ENCODE measurements at regions not wholly inside any gene's neighbourhood (a gene's known extent, or its start where the extent isn't known, plus 50 kb on each side); places are given as distances from the start of the nearest gene placed in this dataset.

- Histone ChIP-seq H3K27ac (no peak overlapping the region), H3K4me1 (no peaks in the 10 kb centered on the region), H3K27me3 (no peaks in the 10 kb centered on the region), H3K9me3 (no peaks in the 10 kb centered on the region), H3K36me3 (no peaks in the 10 kb centered on the region), H3K4me3 (no peak overlapping the region)
- no peak for TF ChIP-seq POLR2A (IDR thresholded peaks at IDR 0.05)
- TF ChIP-seq CTCF (IDR thresholded peaks at IDR 0.05) = no peak
- DNase-seq = no peak
Measured at GRCh38 chr13:48853728-48854102, 122.0 kb upstream of the FNDC3A start.

DNA sequence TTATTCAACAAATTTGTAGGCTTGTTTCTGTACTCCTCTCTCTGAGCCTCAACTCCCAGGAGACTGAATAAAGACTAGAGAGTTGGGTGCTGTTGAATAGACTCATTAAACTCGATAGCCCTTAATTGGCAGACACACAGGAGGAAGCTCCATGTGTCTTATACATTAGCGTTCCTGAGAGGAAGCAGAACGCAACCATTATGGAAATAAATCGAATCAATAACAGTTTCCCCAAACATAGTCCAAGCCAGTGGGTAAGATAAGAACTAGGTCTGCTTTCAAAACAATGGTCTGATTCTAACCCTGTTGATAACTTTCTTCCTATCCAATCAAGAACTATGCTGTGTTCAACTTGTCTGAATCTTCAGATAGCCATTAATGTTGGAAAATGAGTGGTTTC is 118.1 kb upstream of the FNDC3A start:
- TF ChIP-seq POLR2A (IDR thresholded peaks at IDR 0.05) (no peak), CTCF (IDR thresholded peaks at IDR 0.05) (no peak)
- no peak for DNase-seq
- no peak overlapping the region for H3K27ac ChIP-seq
- H3K27me3 ChIP-seq = no peaks in the 10 kb centered on the region
- H3K36me3 ChIP-seq = no peaks in the 10 kb centered on the region
- no peaks in the 10 kb centered on the region for H3K9me3 ChIP-seq
- H3K4me1 ChIP-seq = no peaks in the 10 kb centered on the region
- no peak overlapping the region for H3K4me3 ChIP-seq

- Histone ChIP-seq H3K4me3 (no peak overlapping the region), H3K9me3 (no peaks in the 10 kb centered on the region), H3K36me3 (no peaks in the 10 kb centered on the region), H3K27ac (no peak overlapping the region), H3K27me3 (no peaks in the 10 kb centered on the region), H3K4me1 (no peaks in the 10 kb centered on the region)
- no peak for DNase-seq
- TF ChIP-seq CTCF (IDR thresholded peaks at IDR 0.05) = no peak
- no peak for TF ChIP-seq POLR2A (IDR thresholded peaks at IDR 0.05)
Measured at GRCh38 chr13:48858122-48858902, 117.4 kb upstream of the FNDC3A start.

DNA sequence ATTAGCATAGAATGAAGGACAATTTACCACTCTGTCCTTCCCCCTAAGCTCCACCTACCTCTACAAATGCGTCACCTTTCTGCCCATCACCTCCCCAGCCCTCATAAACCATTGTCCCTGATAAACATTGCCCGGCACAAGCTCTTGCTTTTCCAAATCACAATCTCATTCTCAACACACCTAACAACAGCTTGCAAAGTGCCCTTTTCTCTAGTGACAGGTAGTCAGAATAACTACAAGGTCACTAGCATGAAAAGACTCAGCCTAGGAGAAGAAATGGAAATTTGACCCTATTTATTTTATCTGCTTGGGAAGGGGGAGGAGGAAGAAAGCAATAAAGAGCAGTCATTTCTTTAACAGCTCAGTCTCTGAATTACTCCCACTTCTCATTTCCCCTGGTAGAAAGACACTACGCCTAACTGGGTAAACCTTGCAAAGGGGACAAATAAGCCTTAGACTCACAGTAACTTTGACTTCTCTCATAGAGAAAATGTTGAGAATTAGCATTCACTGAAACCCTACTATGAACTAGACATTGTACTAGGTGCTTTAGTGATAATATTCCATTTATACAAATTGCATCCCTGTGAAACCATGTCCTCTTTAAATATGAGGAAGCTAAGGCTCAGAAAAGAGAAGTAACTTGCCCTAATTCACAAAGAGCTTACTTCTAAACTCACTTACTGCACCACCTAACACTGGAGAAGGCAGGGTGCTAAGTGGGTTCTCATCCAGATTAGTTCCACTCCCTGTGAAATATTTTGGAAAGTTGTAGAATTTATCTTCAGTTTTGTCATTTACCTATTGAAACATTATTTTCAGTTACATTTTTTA is 116.2 kb upstream of the FNDC3A start:
- H3K27ac ChIP-seq = peak overlapping the region in 2 of 4 donors; percentile 16 to 65
- no peaks in the 10 kb centered on the region for H3K4me1 ChIP-seq
- H3K9me3 ChIP-seq = no peaks in the 10 kb centered on the region
- TF ChIP-seq POLR2A (IDR thresholded peaks at IDR 0.05) (no peak), CTCF (IDR thresholded peaks at IDR 0.05) (no peak)
- H3K4me3 ChIP-seq = no peak overlapping the region
- H3K36me3 ChIP-seq = no peaks in the 10 kb centered on the region
- DNase-seq = peak in 1 of 3 donors; percentile 60
- H3K27me3 ChIP-seq = no peaks in the 10 kb centered on the region

DNA sequence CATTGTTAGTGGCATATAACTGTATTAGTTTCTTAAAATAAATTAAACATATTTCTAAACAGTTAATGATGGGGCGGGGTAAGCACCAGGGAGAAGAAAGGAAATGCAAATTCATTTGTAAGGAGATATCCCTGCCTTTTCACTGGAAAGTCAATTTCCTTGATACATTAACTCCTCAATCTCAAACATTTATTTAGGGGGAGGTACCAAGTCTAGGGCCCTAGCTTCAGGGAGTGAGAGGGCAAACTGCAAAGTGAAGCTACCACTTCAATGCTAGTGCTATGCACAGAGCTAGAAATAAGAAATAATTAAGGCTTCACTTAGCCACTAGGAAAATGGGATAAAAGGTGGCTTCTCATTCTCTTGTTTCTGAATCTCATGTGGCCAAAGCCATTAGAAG is 115.3 kb upstream of the FNDC3A start:
- no peak for DNase-seq

More for the DNA sequence above, 115.3 kb upstream of the FNDC3A start:
- Histone ChIP-seq H3K27me3 (no peaks in the 10 kb centered on the region), H3K4me1 (no peaks in the 10 kb centered on the region), H3K9me3 (no peaks in the 10 kb centered on the region), H3K27ac (no peak overlapping the region), H3K36me3 (no peaks in the 10 kb centered on the region), H3K4me3 (no peak overlapping the region)
- TF ChIP-seq CTCF (IDR thresholded peaks at IDR 0.05) = no peak
- TF ChIP-seq POLR2A (IDR thresholded peaks at IDR 0.05) = no peak

All from Peyer's patch (tissue), 4 donors.